ENCODE measurements at regions not wholly inside any gene's neighbourhood (a gene's known extent, or its start where the extent isn't known, plus 50 kb on each side); places are given as distances from the start of the nearest gene placed in this dataset.

- no peak for TF ChIP-seq CTCF (IDR thresholded peaks at IDR 0.05; ENCODE audit: low read depth, low read length)
- Histone ChIP-seq H3K9me3 (no peaks in the 10 kb centered on the region), H3K4me1 (no peaks in the 10 kb centered on the region), H3K36me3 (no peaks in the 10 kb centered on the region), H3K4me3 (ENCODE audit: low read depth, low read length) (no peak overlapping the region), H3K27me3 (no peaks in the 10 kb centered on the region)
- no peak for DNase-seq
Measured at GRCh38 chr2:2495606-2496005, 164.5 kb upstream of the MYT1L start.

GRCh38 chr2:2493496-2493895, 162.4 kb upstream of the MYT1L start:
- Histone ChIP-seq H3K4me1 (no peaks in the 10 kb centered on the region), H3K27me3 (no peaks in the 10 kb centered on the region), H3K36me3 (no peaks in the 10 kb centered on the region), H3K4me3 (ENCODE audit: low read depth, low read length) (no peak overlapping the region), H3K9me3 (no peaks in the 10 kb centered on the region)
- TF ChIP-seq CTCF (IDR thresholded peaks at IDR 0.05; ENCODE audit: low read depth, low read length), result no peak
- DNase-seq, result no peak

GRCh38 chr2:2492800-2493199, 161.7 kb upstream of the MYT1L start:
- no peak for TF ChIP-seq CTCF (IDR thresholded peaks at IDR 0.05; ENCODE audit: low read depth, low read length)
- Histone ChIP-seq H3K4me1 (no peaks in the 10 kb centered on the region), H3K36me3 (no peaks in the 10 kb centered on the region), H3K4me3 (ENCODE audit: low read depth, low read length) (no peak overlapping the region), H3K9me3 (no peaks in the 10 kb centered on the region), H3K27me3 (no peaks in the 10 kb centered on the region)
- no peak for DNase-seq

- no peaks in the 10 kb centered on the region for H3K27me3 ChIP-seq
- H3K9me3 ChIP-seq, result no peaks in the 10 kb centered on the region
- no peak for DNase-seq
- no peaks in the 10 kb centered on the region for H3K36me3 ChIP-seq
- no peaks in the 10 kb centered on the region for H3K4me1 ChIP-seq
- TF ChIP-seq CTCF (IDR thresholded peaks at IDR 0.05; ENCODE audit: low read depth, low read length), result no peak
- no peak overlapping the region for H3K4me3 ChIP-seq (ENCODE audit: low read depth, low read length)
Measured at GRCh38 chr2:2491964-2492363, 160.9 kb upstream of the MYT1L start.

GRCh38 chr2:2484301-2484700, 153.2 kb upstream of the MYT1L start:
- Histone ChIP-seq H3K36me3 (no peaks in the 10 kb centered on the region), H3K4me1 (no peaks in the 10 kb centered on the region), H3K27me3 (no peaks in the 10 kb centered on the region), H3K4me3 (ENCODE audit: low read depth, low read length) (no peak overlapping the region), H3K9me3 (no peaks in the 10 kb centered on the region)
- no peak for TF ChIP-seq CTCF (IDR thresholded peaks at IDR 0.05; ENCODE audit: low read depth, low read length)
- no peak for DNase-seq

- DNase-seq, result no peak
- Histone ChIP-seq H3K27me3 (no peaks in the 10 kb centered on the region), H3K4me1 (no peaks in the 10 kb centered on the region), H3K4me3 (ENCODE audit: low read depth, low read length) (no peak overlapping the region), H3K9me3 (no peaks in the 10 kb centered on the region), H3K36me3 (no peaks in the 10 kb centered on the region)
- TF ChIP-seq CTCF (IDR thresholded peaks at IDR 0.05; ENCODE audit: low read depth, low read length), result no peak
Measured at GRCh38 chr2:2482851-2483250, 151.8 kb upstream of the MYT1L start.

All from BE2C (cell line).